H1 (cell line): ENCODE measurements at regions not wholly inside any gene's neighbourhood (a gene's known extent, or its start where the extent isn't known, plus 50 kb on each side); places are given as distances from the start of the nearest gene placed in this dataset.

ENCODE experiments used
- ATF2 ChIP-seq: IDR thresholded peaks from 2 replicates; pipeline ENCODE4 v1.6.1; 2012; ENCODE audit warnings: low read length, inconsistent platforms
- CEBPB ChIP-seq: IDR thresholded peaks from 2 replicates; pipeline ENCODE4 v1.6.1; 2012; ENCODE audit warnings: low read depth, low read length
- CHD1 ChIP-seq: IDR thresholded peaks from 2 replicates; pipeline ENCODE4 v1.6.1; 2012; ENCODE audit warnings: low read depth, low read length, improper control_type of control experiment
- CTCF ChIP-seq, 3 experiments: IDR thresholded peaks; 1 replicate in 2 of 3; 2 replicates in 1 of 3; pipeline versions ENCODE4 v1.5.1 to v1.6.1; 2011; ENCODE audit warnings: low read length in 3 of 3, mild to moderate bottlenecking in 3 of 3, inconsistent platforms in 2 of 3, low read depth in 1 of 3, moderate library complexity in 1 of 3; ENCODE audit not compliant: insufficient read depth in 1 of 3; ENCODE audit errors: control extremely low read depth in 1 of 3
- EP300 ChIP-seq, 2 experiments: IDR thresholded peaks; 1 replicate in 1 of 2; 2 replicates in 1 of 2; pipeline ENCODE4 v1.6.1; 2011 to 2012; ENCODE audit warnings: low read depth in 2 of 2, low read length in 2 of 2, mild to moderate bottlenecking in 2 of 2, borderline replicate concordance in 1 of 2, inconsistent platforms in 1 of 2, moderate library complexity in 1 of 2
- GABPA ChIP-seq: IDR thresholded peaks from 2 replicates; pipeline ENCODE4 v1.6.1; 2011; ENCODE audit warnings: mild to moderate bottlenecking, low read length, moderate library complexity, borderline replicate concordance; ENCODE audit not compliant: insufficient read depth
- GTF2F1 ChIP-seq: IDR thresholded peaks from 2 replicates; pipeline ENCODE4 v1.6.1; 2012; ENCODE audit warnings: low read depth, low read length, improper control_type of control experiment, borderline replicate concordance
- POLR2A ChIP-seq, 2 experiments: IDR thresholded peaks; 1 replicate in 1 of 2; 2 replicates in 1 of 2; pipeline ENCODE4 v1.6.1; 2011; ENCODE audit warnings: low read depth in 2 of 2, low read length in 2 of 2, mild to moderate bottlenecking in 2 of 2; ENCODE audit errors: control extremely low read depth in 1 of 2
- POLR2AphosphoS5 ChIP-seq: IDR thresholded peaks from 2 replicates; pipeline ENCODE4 v1.6.1; 2011; ENCODE audit warnings: low read depth, low read length
- RAD21 ChIP-seq, 2 experiments: IDR thresholded peaks in 1 of 2; conservative IDR thresholded peaks in 1 of 2; 2 replicates each; pipeline ENCODE4 v1.6.1; 2011; ENCODE audit warnings: low read depth in 2 of 2, low read length in 2 of 2, improper control_type of control experiment in 1 of 2, inconsistent platforms in 1 of 2, mild to moderate bottlenecking in 1 of 2, moderate library complexity in 1 of 2
- SP1 ChIP-seq: IDR thresholded peaks from 2 replicates; pipeline ENCODE4 v1.6.1; 2011; ENCODE audit warnings: low read depth, low read length
- SRF ChIP-seq: IDR thresholded peaks from 2 replicates; pipeline ENCODE4 v1.6.1; 2011; ENCODE audit warnings: mild to moderate bottlenecking, low read depth, low read length, moderate library complexity
- TCF12 ChIP-seq: IDR thresholded peaks from 2 replicates; pipeline ENCODE4 v1.6.1; 2011; ENCODE audit warnings: low read depth, mild to moderate bottlenecking, low read length

- TF ChIP-seq RAD21 (IDR thresholded peaks at IDR 0.05 in 1 of 2, conservative IDR thresholded peaks at IDR 0.05 in 1 of 2; ENCODE audit: low read depth in 2 of 2, low read length in 2 of 2) (no peak), POLR2AphosphoS5 (no peak), CTCF (IDR thresholded peaks at IDR 0.05; ENCODE audit: control extremely low read depth in 1 of 3, insufficient read depth in 1 of 3, low read depth in 1 of 3, low read length in 3 of 3) (no peak), GABPA (no peak), POLR2A (IDR thresholded peaks at IDR 0.05; ENCODE audit: control extremely low read depth in 1 of 2, low read depth in 2 of 2, low read length in 2 of 2) (no peak), CEBPB (no peak), SRF (no peak), CHD1 (no peak), TCF12 (no peak), SP1 (no peak), ATF2 (no peak), EP300 (IDR thresholded peaks at IDR 0.05; ENCODE audit: borderline replicate concordance in 1 of 2, low read depth in 2 of 2, low read length in 2 of 2) (no peak), GTF2F1 (no peak)
These were observed 260.6 kb downstream of the SMAD2 start for GRCh38 chr18:47669815-47670214.
